ENCODE measurements at regions not wholly inside any gene's neighbourhood (a gene's known extent, or its start where the extent isn't known, plus 50 kb on each side); places are given as distances from the start of the nearest gene placed in this dataset.

GRCh38 chrX:36916941-36917340, 91.2 kb upstream of the FAM47C start:
- TF ChIP-seq CTCF (conservative IDR thresholded peaks at IDR 0.05 in 1 of 2, IDR thresholded peaks at IDR 0.05 in 1 of 2; ENCODE audit: low read depth in 1 of 2, low read length in 2 of 2) (no peak), EZH2 (IDR thresholded peaks at IDR 0.05; ENCODE audit: low read length, missing control alignments) (no peak)

Data from fibroblast of lung (primary cell).